ENCODE measurements at regions not wholly inside any gene's neighbourhood (a gene's known extent, or its start where the extent isn't known, plus 50 kb on each side); places are given as distances from the start of the nearest gene placed in this dataset.
A peak's percentile ranks its signal among the peaks of the same experiment; 100 is the strongest.
"Not testable (repeated sequence)": the region's sequence is repeated elsewhere in the genome, so short reads cannot be mapped to it uniquely, and the experiment has no call there.

DNA sequence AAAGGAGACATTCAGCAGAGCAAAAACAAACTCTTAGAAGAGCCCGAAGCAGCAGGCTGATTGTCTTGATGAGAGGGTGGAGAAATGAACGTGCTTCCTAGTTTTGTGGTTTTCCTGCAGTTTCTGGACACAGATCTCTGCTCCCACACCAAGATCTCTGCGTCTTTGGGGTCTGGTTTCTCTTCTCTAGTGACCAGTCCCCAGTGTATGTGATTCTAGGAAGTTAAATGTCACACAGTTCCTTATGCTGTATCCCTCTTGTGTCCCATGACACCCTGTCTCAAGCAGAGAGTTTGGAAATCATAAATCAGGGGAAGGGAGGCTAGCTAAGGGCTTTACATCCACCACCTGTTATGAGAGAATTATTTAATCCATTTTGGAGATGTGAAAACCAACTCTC lies 55.4 kb upstream of the KLF14 start:
- DNase-seq, result no peak

DNA sequence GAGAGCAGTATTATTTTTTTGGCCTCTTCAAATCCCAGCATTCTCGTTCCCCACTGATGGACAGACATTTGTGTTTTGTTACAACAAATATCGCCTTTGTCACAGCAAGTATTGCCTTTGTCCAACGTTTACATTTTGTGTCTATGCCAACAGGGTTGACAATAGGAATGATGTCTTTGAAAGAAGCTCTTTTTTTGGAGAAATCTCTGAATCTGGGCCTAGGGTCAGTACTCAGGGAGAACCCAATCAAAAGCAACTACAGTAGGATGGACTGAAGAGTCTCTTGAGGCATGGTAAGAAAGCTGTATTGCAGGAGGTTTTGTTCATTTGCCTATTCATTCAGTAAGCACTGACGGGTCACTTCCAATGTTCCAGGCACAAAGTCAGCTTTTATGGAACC lies 57.7 kb upstream of the KLF14 start:
- DNase-seq, result no peak

- no peak for DNase-seq
These were observed 60.0 kb upstream of the KLF14 start for GRCh38 chr7:130793855-130794618.

- no peak for DNase-seq
These were observed 60.6 kb upstream of the KLF14 start for GRCh38 chr7:130794619-130794922.

GRCh38 chr7:130796425-130796824 lies 62.4 kb upstream of the KLF14 start:
- not testable (repeated sequence) for DNase-seq

- no peak for DNase-seq
These were observed 69.1 kb upstream of the KLF14 start for GRCh38 chr7:130803127-130803526.

- DNase-seq, result no peak
These were observed 70.2 kb upstream of the KLF14 start for GRCh38 chr7:130804220-130804619.

DNA sequence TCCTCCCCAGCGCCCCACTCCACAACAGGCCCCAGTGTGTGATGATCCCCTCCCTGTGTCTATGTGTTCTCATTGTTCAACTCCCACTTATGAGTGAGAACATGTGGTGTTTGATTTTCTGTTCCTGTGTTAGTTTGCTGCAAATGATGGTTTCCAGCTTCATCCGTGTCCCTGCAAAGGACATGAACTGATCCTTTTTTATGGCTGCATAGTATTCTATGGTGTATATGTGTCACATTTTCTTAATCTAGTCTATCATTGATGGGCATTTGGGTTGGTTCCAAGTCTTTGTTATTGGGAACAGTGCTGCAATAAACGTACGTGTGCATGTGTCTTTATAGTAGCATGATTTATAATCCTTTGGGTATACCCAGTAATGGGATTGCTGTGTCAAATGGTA lies 78.8 kb upstream of the KLF14 start:
- DNase-seq, result not testable (repeated sequence)

- DNase-seq, result peak; percentile 12
These were observed 80.8 kb upstream of the KLF14 start for GRCh38 chr7:130814778-130815335.

- no peak for DNase-seq
These were observed 84.0 kb upstream of the KLF14 start for GRCh38 chr7:130818056-130818455.

GRCh38 chr7:130821864-130822263 lies 87.9 kb upstream of the KLF14 start:
- DNase-seq, result no peak

GRCh38 chr7:130822642-130823041 lies 88.6 kb upstream of the KLF14 start:
- no peak for DNase-seq

DNA sequence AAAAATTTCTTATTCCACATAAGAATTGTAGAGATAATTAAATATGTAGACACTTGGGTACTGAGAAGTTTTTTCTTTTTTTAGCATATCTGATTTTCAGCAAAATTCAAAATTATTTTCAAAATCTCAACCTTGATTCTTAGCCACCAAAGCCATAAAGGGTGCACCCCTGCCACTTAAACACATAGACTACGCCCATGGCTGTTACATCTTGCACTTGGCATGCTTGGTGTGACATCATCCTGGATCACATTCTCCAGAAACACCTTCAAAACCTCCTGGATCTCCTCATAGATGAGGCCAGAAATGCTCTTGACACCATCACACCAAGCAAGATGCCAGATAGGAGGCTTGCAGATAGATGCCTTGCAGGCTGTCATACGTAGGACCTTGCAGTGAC lies 89.1 kb upstream of the KLF14 start:
- DNase-seq, result no peak

- no peak for DNase-seq
These were observed 91.8 kb upstream of the KLF14 start for GRCh38 chr7:130825819-130826218.

DNA sequence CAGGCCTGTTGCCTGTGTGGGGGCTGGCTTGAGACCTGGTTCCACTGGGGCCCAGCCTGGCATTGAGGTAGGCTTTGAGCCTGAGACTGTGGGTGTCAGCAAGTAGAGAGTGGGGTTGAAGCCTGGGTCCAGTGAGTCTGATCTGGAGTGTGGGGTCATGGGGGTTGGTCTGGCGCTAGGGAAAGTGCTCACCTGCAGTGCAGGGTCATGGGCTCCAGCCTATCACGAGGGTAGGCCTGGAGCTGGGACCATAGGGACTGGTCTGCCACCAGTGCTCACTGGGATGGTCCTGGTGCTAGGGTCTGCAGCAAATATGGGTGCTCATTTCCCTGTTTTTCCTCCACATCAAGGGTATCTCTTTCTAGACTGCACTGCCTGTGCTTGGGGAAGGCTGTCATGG lies 95.4 kb upstream of the KLF14 start:
- no peak for DNase-seq

- no peak for DNase-seq
These were observed 97.3 kb upstream of the KLF14 start for GRCh38 chr7:130831322-130831721.

DNA sequence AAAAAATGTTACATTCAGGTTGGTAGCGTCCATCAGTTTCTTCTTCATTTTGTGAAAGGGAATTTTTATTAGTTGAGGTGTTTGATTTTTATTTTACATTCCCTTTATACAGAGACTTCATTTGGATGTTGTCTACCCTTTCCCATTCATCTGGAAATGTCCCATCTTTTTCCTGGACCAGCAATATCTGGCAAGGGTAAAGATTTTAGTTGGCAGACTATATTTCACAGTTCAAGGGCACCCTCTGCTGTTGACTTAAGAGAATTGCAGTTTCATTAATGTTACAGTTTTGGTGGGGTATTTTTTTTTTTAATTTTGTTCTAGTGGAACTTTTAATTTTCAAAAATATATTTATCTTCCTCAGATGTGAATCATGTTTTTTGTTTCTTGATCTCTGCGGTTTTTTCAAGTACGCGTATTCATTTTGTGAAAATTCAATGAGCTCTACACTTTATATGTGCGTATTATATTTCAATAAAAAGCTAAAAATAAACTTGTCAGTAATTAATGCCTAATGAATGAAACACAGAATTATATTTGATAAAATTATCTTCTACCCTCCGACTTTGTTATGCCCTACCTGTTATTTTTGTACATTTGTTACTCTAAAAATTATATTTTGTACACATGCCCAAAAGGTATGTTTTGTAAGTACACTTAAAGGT lies 97.9 kb upstream of the KLF14 start:
- DNase-seq, result peak; percentile 21

DNA sequence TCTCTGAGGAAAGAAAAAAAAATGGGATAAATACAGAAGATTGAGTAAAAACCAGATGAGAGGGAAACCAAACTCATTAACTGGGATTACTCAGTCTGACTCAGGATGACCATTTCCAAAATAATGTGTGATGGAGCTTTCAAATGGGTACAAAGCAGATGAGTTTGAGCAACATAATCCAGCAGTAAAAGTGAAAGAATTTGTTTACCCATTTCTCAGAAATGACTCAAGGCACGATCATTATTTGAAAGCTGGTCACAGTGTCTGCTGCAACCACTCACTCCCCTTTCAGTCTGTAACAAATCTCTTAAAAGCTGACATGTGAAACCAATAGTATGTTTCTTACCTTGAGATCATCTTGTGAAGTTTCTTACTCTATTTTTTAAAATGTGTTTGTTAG lies 104.7 kb upstream of the KLF14 start:
- DNase-seq, result no peak

DNA sequence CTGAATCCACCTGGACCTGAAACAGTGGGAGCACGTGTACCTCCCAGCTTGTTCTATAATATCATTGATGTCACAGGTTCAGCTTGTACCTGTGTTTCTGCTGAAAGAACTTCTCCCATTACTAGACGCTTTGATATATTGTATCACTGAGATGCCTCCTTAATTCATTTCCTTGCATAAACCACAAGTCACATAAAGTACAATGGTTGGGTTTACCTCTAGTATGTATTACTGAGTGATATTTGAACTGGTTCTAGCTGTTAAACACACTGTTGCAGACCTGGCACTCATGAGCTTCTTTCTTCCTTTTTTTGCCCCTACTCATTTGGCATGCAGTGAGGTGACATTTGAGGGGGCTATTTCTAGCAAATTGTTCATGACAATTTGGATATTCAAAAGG lies 106.6 kb upstream of the KLF14 start:
- no peak for DNase-seq

DNA sequence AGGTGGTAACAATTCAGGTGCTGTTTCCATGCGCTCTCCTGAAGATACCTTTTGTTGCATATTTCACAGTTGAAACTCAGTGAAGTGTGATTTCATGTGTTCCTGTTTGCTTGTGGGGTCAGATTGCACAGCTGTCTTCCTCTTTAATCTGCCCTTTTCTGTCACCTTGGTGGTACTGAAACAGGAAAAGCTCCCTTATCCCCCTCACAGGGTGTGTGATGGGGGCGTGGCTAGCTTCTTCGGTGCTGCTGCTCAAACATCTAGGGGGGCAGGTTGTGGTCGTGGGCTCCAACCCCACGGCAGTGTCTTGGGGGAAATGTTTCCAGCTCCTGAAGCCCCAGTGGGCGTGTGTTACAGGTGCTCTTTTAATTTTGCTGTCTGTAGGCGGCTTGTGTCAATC lies 107.4 kb upstream of the KLF14 start:
- no peak for DNase-seq

DNA sequence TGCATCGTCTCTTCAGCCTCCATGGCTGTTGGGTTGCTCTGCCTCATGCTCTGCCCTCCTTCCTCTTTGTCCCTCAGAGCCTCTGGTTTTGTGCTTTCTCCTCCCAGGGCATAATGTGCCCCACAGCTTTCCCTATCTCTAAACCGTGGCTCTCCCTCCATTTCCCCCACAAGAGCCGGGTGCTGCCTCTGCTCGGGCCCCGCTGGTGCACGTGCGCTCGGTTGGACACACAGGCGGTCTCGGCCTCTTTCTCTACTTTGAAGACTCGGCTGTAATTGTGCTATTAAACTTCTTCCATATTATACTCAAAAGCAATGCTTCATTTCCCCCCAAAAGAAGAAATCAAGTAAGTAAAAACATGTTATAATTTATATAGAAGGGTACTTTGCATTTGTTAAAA lies 109.7 kb upstream of the KLF14 start:
- DNase-seq, result no peak

- DNase-seq, result no peak
These were observed 111.0 kb upstream of the KLF14 start for GRCh38 chr7:130844811-130845580.

GRCh38 chr7:130845581-130846085 lies 111.6 kb upstream of the KLF14 start:
- no peak for DNase-seq

DNA sequence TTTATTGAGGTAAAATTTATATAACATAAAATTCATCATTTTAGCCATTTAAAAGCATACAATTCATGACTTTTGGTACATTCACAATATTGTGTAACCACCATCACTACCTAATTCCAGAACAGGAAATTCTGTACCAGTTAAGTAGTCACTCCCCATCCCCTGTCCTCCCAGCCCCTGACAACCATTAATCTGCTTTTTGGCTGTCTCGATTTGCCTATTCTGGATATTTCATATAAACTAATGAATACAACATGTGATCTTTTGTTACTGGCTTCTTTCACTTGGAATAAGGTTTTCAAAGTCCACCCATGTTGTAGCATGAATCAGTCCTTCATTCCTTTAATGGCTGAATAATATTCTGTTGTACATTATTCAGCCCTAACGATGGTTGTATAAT lies 115.6 kb upstream of the KLF14 start:
- DNase-seq, result no peak
